ENCODE measurements at regions not wholly inside any gene's neighbourhood (a gene's known extent, or its start where the extent isn't known, plus 50 kb on each side); places are given as distances from the start of the nearest gene placed in this dataset.

GRCh38 chr11:101296896-101297295 lies 167.3 kb upstream of the PGR start:
- no peak for TF ChIP-seq POLR2AphosphoS5 (IDR thresholded peaks at IDR 0.05; ENCODE audit: borderline replicate concordance, low read depth, low read length)
- TF ChIP-seq EZH2 (IDR thresholded peaks at IDR 0.05), result no peak

Measured in SK-N-MC (cell line).